HEK293T (cell line): ENCODE measurements at regions not wholly inside any gene's neighbourhood (a gene's known extent, or its start where the extent isn't known, plus 50 kb on each side); places are given as distances from the start of the nearest gene placed in this dataset.

Source experiments
- ARNT ChIP-seq: fragments of 450-650 bp; IDR thresholded peaks from 2 replicates; pipeline ENCODE4 v1.6.1; 2017; ENCODE audit warnings: mild to moderate bottlenecking
- BHLHE40 ChIP-seq: fragments of 450-650 bp; IDR thresholded peaks from 2 replicates; pipeline ENCODE4 v1.6.1; 2016; ENCODE audit warnings: mild to moderate bottlenecking, moderate library complexity, borderline replicate concordance
- FOXM1 ChIP-seq: fragments of 450-650 bp; IDR thresholded peaks from 2 replicates; pipeline ENCODE4 v1.6.1; 2017; ENCODE audit warnings: mild to moderate bottlenecking, borderline replicate concordance
- LEF1 ChIP-seq: fragments of 450-650 bp; IDR thresholded peaks from 2 replicates; pipeline ENCODE4 v1.6.1; 2017; ENCODE audit warnings: mild to moderate bottlenecking, borderline replicate concordance
- SP1 ChIP-seq: fragments of 450-650 bp; IDR thresholded peaks from 2 replicates; pipeline ENCODE4 v1.6.1; 2017

DNA sequence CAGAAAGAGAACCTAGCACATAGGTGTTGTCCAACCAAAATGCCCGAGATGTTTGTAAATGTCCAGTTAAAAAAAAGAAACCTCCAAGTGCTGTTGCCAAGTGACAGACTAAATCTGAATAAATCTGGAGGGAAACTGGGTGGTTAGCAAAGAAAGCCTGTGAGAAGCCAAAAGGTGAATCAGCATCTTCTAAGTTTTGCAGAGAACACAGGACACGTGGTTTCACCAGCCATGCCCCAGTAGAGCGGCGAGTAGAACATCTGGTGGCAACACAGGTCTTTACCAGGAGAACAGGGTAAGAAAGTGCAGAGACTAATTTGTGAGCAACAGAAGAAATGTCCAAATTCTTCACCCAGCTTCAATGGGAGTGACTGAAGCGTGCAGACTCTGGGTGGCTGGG, 986.0 kb downstream of the ROBO2 start:
- no peak for TF ChIP-seq ARNT
- no peak for TF ChIP-seq LEF1
- TF ChIP-seq FOXM1 = no peak
- TF ChIP-seq SP1 = no peak
- TF ChIP-seq BHLHE40 = no peak
